ENCODE measurements at regions not wholly inside any gene's neighbourhood (a gene's known extent, or its start where the extent isn't known, plus 50 kb on each side); places are given as distances from the start of the nearest gene placed in this dataset.
"Not testable (repeated sequence)": the region's sequence is repeated elsewhere in the genome, so short reads cannot be mapped to it uniquely, and the experiment has no call there.

DNA sequence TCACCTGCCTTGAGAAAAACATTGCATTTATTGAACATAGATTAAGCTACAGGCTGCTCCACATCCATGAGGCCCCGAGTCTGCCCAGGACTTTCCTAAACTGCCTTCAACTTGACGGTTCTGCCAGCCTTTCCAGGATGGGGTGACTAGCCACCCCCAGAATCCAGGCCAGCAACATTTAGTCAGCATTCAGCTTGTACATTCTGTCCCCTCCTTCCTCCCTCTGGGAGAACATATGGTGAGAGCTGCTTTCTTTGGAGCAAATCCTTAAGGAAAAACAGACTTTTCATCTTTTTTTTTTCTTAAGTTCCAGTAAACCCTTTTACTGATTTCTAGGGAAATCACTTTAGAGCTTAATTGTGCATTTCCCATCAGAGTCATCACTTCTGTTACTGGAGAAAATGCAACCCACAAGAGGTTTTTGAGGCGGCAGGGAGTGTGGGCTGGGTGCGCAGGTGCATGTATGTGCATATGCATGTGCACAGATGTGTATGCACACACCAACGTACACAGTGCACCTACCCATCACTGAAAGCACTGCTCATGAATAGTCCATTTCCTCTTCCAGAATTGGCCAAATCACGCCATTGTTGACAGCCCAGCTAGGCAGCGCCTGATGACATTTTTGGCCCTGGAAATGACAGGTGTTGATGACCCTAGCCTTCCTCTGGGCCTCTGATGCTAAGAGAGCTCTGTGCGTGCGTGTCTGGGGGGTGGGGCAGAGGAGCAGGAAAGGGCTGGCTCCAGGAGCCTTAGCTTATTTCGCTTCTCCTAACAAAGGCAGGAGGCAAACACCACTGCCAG is 145.6 kb downstream of the HSD17B3 start:
- no peak for DNase-seq

DNA sequence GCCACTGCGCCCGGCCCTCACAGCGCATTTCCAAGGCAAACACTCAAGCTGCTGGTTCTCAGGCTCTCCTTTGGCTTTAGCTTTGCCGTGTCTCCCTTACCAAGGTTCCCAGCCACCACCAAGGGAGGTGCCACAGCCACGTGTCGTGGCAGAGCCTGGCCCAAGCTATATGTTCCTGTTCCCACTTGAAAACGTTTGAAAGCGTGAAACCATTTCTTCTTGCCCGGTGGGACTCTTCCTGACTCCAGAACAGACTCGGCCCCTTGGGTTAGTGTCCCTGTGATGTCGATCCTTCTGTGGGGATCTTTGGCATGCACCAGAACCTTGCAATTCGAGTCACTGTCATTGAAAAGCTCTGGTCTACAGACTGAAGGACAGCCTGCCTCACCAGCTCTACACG is 147.9 kb downstream of the HSD17B3 start:
- DNase-seq: no peak

GRCh38 chr9:96152550-96152949 is 149.4 kb downstream of the HSD17B3 start:
- no peak for DNase-seq

- DNase-seq: no peak
These were observed 151.4 kb downstream of the HSD17B3 start for GRCh38 chr9:96150324-96151227.

DNA sequence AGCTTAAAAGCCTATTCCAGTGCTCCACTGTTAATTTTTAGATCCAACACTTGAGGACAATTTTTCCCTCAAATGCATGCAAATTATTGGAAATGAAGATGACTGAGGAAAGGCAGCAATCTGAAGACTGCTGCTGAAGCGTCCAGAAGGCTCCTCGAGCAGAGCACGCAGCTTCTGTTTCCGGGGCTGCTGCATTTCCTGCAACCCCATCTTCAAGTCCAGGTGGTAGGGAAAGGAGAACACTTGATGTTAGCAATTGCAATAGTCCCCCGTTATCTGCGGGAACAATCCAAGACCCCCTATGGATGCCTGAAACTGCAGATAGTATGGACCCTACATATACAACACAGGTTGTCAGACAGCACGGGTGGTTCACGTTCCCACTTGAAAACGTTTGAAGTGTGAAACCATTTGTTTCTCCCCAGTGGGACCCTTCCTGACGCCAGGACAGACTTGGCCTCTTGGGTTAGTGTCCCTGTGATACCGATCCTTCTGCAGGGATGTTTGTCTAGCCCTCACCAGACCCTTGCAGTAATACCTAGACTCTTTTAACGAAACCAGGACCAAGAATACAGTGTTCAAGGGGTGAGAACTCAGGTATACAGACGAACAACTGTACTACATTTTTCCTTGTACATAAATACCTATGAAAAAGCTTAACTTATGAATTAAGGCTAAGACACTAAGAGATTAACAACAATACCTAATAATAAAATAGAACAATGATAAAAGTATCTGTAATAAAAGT is 152.3 kb downstream of the HSD17B3 start:
- DNase-seq: no peak

DNA sequence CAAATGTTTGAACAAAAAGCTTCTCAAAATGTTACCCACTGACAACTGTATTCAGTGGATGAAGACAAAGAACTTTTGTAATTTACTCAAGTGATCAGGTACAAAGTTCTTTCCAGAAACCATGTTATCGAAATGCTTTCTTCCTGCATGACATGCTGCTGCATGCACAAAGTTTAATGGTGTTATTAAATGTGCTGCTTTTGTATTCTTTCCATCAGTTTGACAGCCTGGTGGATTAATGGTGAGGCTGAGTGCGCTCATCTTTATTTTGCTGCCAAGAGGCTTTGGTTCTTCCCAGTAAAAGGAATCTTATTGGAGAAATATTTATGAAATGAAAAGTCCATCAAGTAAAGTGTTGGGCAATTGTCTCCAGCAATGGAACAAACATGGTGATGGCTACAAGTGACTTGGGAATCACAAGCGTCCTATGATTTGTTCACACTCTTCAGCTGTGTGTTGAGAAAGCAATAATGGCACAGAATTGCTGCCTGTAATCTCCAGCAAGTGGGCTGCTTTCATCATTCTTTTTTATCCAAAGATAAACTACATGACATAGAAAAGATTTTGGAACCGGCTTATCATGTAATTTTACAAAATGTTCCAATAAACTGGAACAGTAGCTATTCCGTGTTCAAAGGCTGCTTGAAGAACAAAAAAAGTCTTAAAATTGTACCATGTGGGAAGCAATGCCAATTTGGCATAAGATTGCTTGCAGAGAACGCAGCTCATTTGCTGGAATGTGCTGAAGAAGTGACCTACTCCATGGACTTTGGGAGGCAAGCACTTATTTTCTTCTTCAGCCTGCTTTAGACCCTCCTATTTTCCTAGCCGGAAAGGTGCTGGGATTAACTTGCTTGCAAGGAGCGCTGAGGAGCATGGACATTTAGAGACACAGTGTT is 153.1 kb downstream of the HSD17B3 start:
- no peak for DNase-seq

GRCh38 chr9:96147029-96147428 is 154.9 kb downstream of the HSD17B3 start:
- not testable (repeated sequence) for DNase-seq

- DNase-seq: no peak
These were observed 160.3 kb downstream of the HSD17B3 start for GRCh38 chr9:96141666-96142065.

DNA sequence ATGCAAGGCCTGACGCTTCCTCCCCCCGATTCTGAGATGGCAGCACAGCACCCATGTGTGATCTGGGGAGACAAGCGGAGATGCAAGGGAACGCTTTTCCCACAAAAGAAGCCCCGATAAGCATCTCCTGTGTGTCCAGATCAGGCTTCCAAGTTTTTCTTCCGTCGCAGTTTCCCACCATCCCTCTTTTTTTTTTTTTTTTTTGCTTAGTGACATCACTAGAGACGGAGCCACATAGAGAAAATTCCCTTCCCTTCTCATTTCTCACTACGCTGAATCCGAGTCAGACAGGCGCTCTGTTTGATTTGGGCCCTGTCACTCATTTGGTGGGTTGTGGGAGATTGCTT is 160.9 kb downstream of the HSD17B3 start:
- DNase-seq: no peak

GRCh38 chr9:96140296-96141127 is 161.5 kb downstream of the HSD17B3 start:
- no peak for DNase-seq

- no peak for DNase-seq
These were observed 162.2 kb downstream of the HSD17B3 start for GRCh38 chr9:96139592-96140295.

DNA sequence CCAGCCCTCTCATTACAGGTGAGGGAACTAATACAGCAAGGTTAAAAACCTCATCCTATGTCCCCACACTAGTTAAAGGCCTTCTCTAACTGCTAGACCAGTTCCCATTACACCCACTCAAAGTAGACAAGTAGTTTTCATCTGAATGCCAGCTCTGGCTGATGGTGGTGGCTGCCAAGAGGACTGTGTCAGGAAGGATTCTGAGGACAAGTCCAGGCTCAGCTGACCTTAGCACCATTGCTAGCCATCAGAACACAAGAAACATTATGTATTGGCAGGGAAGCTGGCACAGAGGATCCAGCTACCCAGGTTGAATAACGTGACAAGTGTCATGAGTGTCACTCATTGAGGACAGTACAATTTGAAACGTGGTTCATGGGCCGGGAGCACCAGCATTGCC is 163.4 kb downstream of the HSD17B3 start:
- DNase-seq: no peak

- no peak for DNase-seq
These were observed 164.1 kb downstream of the HSD17B3 start for GRCh38 chr9:96137671-96138429.

- DNase-seq: no peak
These were observed 164.8 kb downstream of the HSD17B3 start for GRCh38 chr9:96136992-96137670.

DNA sequence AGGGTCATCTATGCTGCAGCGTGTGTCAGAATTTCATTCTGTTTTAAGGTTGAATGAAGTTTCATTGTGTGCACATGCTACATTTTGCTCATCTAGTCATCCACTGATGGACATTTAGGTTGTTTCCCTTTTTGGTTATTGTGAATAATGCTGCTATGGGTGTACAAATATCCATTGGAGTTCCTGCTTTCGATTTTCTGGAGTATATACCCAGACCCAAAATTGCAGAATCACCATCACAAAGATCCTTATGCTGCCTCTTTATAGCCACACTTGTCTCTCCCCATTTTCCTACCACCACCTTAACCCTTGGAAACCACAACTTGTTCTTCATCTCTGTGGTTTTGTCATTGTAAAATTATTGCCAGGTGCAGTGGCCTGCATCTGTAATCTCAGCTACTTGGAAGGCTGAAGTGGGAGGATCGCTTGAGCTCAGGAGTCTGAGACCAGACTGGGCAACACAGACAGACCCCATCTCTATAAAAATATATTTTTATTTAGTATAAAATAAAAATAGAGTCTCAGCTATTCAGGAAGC is 166.2 kb downstream of the HSD17B3 start:
- DNase-seq: no peak

- DNase-seq: no peak
These were observed 166.8 kb downstream of the HSD17B3 start for GRCh38 chr9:96135076-96135752.

- no peak for DNase-seq
These were observed 168.5 kb downstream of the HSD17B3 start for GRCh38 chr9:96133321-96134021.

DNA sequence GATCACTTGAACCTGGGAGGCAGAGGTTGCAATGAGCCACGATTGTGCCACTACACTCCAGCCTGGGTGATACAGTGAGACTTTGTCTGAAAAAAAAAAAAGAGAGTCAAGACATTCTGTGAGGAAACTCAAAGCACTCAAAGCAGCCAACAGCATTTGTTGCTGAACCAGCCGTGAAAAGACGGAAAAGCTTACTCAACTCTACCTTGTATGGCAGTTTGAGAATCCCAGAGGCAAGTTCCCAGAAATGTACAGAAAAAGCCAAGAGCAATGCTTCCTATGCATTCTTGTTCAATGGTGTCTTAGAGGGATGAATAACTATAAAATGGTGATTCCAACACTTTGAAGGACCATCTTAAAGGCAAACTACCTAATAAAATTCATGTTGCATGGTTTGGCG is 170.2 kb downstream of the HSD17B3 start:
- no peak for DNase-seq

Measured in GOT3 (cell line).